Upper lobe of left lung (tissue), 6 donors: ENCODE measurements at regions not wholly inside any gene's neighbourhood (a gene's known extent, or its start where the extent isn't known, plus 50 kb on each side); places are given as distances from the start of the nearest gene placed in this dataset.

Experiments used
- ATAC-seq, 2 donors: fragments of 200-7000 bp; cut with Tn5 transposase; one replicate each; pipeline ENCODE4 v1.9.1; 2022; ENCODE audit warnings: mild to moderate bottlenecking in 2 of 2, moderate library complexity in 2 of 2; ENCODE audit not compliant: low FRiP score in 2 of 2
- DNase-seq, 2 donors: peaks; one replicate each; pipeline ENCODE4 v3.0.0-alpha.2; 2019 to 2020
- H3K27ac ChIP-seq, 4 donors: fragments of 200-600 bp; sonication (generic); one replicate each; pipeline ENCODE4 v1.5.1; 2016 to 2019
- H3K27me3 ChIP-seq, 4 donors: fragments of 200-600 bp; sonication (generic); one replicate each; pipeline ENCODE4 v1.5.1; 2017 to 2019
- H3K36me3 ChIP-seq, 4 donors: fragments of 200-600 bp; sonication (generic); one replicate each; pipeline ENCODE4 v1.5.1; 2016 to 2019
- H3K4me1 ChIP-seq, 4 donors: fragments of 200-600 bp; sonication (generic); one replicate each; pipeline ENCODE4 v1.5.1; 2018 to 2019
- H3K4me3 ChIP-seq, 4 donors: fragments of 200-600 bp; sonication (generic); one replicate each; pipeline ENCODE4 v1.5.1; 2017 to 2019; ENCODE audit warnings: mild to moderate bottlenecking in 2 of 4, moderate library complexity in 1 of 4
- H3K9me3 ChIP-seq, 4 donors: fragments of 200-600 bp; sonication (generic); one replicate each; pipeline ENCODE4 v1.5.1; 2018 to 2019
- EP300 ChIP-seq, 4 donors: sonication (generic); formaldehyde crosslinking; IDR thresholded peaks; one replicate each; pipeline ENCODE4 v1.5.1; 2017; ENCODE audit warnings: antibody characterized with exemption in 4 of 4, control low read depth in 2 of 4
- POLR2A ChIP-seq, 4 donors: fragments of 450-650 bp; IDR thresholded peaks; one replicate each; pipeline ENCODE4 v1.5.1; 2016 to 2017; ENCODE audit warnings: antibody characterized with exemption in 4 of 4, mild to moderate bottlenecking in 2 of 4
- POLR2AphosphoS5 ChIP-seq, 2 donors: sonication (generic); formaldehyde crosslinking; IDR thresholded peaks; one replicate each; pipeline ENCODE4 v1.5.1; 2017; ENCODE audit warnings: antibody characterized with exemption in 2 of 2
- WGBS, 2 donors: methylation state at CpG; one replicate each; pipeline ENCODE4 v1.1.5; 2017 to 2018; 5-methylcytosine and 5-hydroxymethylcytosine counted together
- TF ChIP-seq, protein P1 (sequence below), 6 experiments: fragments of 450-650 bp in 4 of 6; fragments of 200-600 bp in 2 of 6; sonication (generic) in 2 of 6; IDR thresholded peaks; one replicate each; pipeline ENCODE4 v1.5.1; 2016 to 2019; ENCODE audit warnings: antibody characterized with exemption in 6 of 6
- donor health status: DM: no; HTN: no; CAD: no; lungs with moderate emphysema.
- donor health status: DM: no; HTN: yes; CAD: no; lungs with severe emphysema.

DNA sequence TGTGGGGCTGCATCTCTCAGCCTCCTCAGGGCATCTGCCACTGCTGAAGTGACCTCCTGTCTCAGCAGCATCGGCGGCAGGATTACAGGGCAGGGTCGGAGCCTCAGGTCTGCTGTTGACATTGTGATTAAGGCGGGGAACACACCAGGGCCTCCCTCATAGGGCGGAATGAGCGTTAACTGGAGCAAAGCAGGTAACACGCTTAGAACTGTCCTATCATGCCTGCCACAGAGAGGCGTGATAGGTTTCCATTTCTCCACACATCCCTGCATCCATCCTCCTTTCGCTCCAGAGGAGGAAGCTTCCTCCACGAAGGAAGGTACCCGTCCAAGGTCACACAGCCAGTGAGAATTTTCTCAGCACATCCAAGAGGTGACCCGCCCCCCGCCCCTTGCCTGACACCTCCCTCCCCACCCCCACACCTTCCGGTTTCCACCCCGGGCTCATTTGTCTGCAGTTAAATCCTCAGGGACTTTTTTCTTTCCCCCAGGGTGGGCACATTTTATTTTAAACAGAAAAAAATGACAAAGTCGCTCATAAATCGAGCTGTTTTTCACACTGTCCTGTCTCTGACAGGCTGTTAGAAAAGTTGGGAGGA, 200.8 kb downstream of the TFAP2C start:
- Histone ChIP-seq H3K9me3 (no peaks in the 10 kb centered on the region), H3K36me3 (no peaks in the 10 kb centered on the region), H3K27ac (no peak overlapping the region), H3K27me3 (peaks cover 0 to 9% (median 0%) of the 10 kb centered on the region in 4 donors), H3K4me3 (no peak overlapping the region), H3K4me1 (no peaks in the 10 kb centered on the region)
- ATAC-seq (no peak), DNase-seq (no peak)
- TF ChIP-seq EP300 (IDR thresholded peaks at IDR 0.05) (no peak), POLR2AphosphoS5 (IDR thresholded peaks at IDR 0.05) (no peak), POLR2A (IDR thresholded peaks at IDR 0.05) (no peak)
- TF ChIP-seq, protein P1, sequence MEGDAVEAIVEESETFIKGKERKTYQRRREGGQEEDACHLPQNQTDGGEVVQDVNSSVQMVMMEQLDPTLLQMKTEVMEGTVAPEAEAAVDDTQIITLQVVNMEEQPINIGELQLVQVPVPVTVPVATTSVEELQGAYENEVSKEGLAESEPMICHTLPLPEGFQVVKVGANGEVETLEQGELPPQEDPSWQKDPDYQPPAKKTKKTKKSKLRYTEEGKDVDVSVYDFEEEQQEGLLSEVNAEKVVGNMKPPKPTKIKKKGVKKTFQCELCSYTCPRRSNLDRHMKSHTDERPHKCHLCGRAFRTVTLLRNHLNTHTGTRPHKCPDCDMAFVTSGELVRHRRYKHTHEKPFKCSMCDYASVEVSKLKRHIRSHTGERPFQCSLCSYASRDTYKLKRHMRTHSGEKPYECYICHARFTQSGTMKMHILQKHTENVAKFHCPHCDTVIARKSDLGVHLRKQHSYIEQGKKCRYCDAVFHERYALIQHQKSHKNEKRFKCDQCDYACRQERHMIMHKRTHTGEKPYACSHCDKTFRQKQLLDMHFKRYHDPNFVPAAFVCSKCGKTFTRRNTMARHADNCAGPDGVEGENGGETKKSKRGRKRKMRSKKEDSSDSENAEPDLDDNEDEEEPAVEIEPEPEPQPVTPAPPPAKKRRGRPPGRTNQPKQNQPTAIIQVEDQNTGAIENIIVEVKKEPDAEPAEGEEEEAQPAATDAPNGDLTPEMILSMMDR (IDR thresholded peaks at IDR 0.05): no peak
- 12 to 20% methylated on average over 9 to 17 of the region's 17 CpGs for WGBS, 2 donors

- H3K4me1 ChIP-seq: no peaks in the 10 kb centered on the region
- H3K27ac ChIP-seq: no peak overlapping the region
- peaks cover 0 to 9% (median 0%) of the 10 kb centered on the region in 4 donors for H3K27me3 ChIP-seq
- no peaks in the 10 kb centered on the region for H3K9me3 ChIP-seq
- ATAC-seq (no peak), DNase-seq (no peak)
- H3K4me3 ChIP-seq: no peak overlapping the region
- TF ChIP-seq, protein P1 (IDR thresholded peaks at IDR 0.05): no peak
- TF ChIP-seq EP300 (IDR thresholded peaks at IDR 0.05) (no peak), POLR2A (IDR thresholded peaks at IDR 0.05) (no peak)
- H3K36me3 ChIP-seq: no peaks in the 10 kb centered on the region
- 61 to 80% methylated on average over 4 of the region's 4 CpGs for WGBS, 2 donors
These were observed 202.7 kb downstream of the TFAP2C start for GRCh38 chr20:56831795-56832194.

GRCh38 chr20:56833427-56833826, 204.3 kb downstream of the TFAP2C start:
- H3K27me3 ChIP-seq: peaks cover 0 to 4% (median 0%) of the 10 kb centered on the region in 4 donors
- no peak overlapping the region for H3K4me3 ChIP-seq
- ATAC-seq: no peak

DNA sequence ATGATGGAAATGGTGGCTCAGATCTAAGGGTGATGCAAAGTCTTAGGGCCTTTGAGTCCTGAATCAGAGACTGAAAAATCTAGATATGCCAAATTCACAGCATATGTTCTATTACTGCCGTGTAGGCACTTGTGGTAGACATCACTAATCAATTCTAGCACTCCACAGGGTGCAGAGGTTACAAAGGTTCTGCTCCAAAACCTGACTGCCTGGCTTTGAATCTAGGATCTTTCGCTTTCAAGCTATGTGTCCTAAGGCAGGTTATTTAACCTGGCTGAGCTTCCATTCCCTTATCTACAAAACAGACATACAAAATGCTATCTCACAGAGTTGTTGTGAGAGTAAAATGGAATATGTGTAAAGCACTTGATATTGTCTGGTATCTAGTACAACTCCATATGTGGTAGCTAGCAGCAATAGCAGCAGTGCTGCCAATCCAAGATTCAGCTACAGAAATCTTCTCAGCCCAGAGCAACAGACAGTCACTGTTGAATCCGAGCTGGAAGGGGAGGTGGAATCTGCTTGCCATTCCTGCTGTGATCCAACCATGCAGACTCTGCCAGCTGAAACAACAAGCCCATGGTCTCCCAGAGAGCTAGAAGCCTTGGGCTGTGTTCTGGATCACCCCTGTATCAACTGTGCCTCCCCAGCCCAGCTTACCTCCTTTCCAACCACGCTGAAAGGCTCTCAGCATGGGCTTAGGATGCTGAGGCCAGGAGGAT, 206.9 kb downstream of the TFAP2C start:
- no peaks in the 10 kb centered on the region for H3K4me1 ChIP-seq
- ATAC-seq (no peak), DNase-seq (no peak)
- H3K4me3 ChIP-seq: no peak overlapping the region
- TF ChIP-seq, protein P1 (IDR thresholded peaks at IDR 0.05): no peak
- TF ChIP-seq POLR2AphosphoS5 (IDR thresholded peaks at IDR 0.05) (no peak), POLR2A (IDR thresholded peaks at IDR 0.05) (no peak), EP300 (IDR thresholded peaks at IDR 0.05) (no peak)
- H3K27ac ChIP-seq: no peak overlapping the region
- WGBS, 2 donors: 63 to 67% methylated on average over 4 of the region's 4 CpGs
- H3K9me3 ChIP-seq: no peaks in the 10 kb centered on the region
- no peaks in the 10 kb centered on the region for H3K36me3 ChIP-seq
- no peaks in the 10 kb centered on the region for H3K27me3 ChIP-seq

More at GRCh38 chr20:56833427-56833826, 204.3 kb downstream of the TFAP2C start:
- TF ChIP-seq POLR2AphosphoS5 (IDR thresholded peaks at IDR 0.05): no peak
- TF ChIP-seq, protein P1 (IDR thresholded peaks at IDR 0.05): no peak
- no peak for TF ChIP-seq POLR2A (IDR thresholded peaks at IDR 0.05)
- no peak for TF ChIP-seq EP300 (IDR thresholded peaks at IDR 0.05)
- Histone ChIP-seq H3K36me3 (no peaks in the 10 kb centered on the region), H3K9me3 (no peaks in the 10 kb centered on the region), H3K4me1 (no peaks in the 10 kb centered on the region), H3K27ac (no peak overlapping the region)
- WGBS, 2 donors: 55 to 60% methylated on average over 5 of the region's 5 CpGs
- DNase-seq: no peak
